ENCODE measurements at regions not wholly inside any gene's neighbourhood (a gene's known extent, or its start where the extent isn't known, plus 50 kb on each side); places are given as distances from the start of the nearest gene placed in this dataset.

- DNase-seq (ENCODE audit: low spot score) = no peak
- Histone ChIP-seq H3K4me1 (ENCODE audit: insufficient read depth) (no peaks in the 10 kb centered on the region), H2AFZ (no peak overlapping the region)
Observed at GRCh38 chr2:116733699-116734098, 1080.8 kb upstream of the DDX18 start.

GRCh38 chr2:116737951-116738350 is 1076.5 kb upstream of the DDX18 start:
- Histone ChIP-seq H3K9me2 (ENCODE audit: insufficient read depth) (no peaks in the 10 kb centered on the region), H3F3A (replicated peaks; ENCODE audit: low read depth) (no peaks in the 10 kb centered on the region), H3K79me2 (replicated peaks; ENCODE audit: insufficient read depth) (no peaks in the 10 kb centered on the region), H3K27ac (ENCODE audit: low read depth) (no peak overlapping the region), H3K4me3 (no peak overlapping the region), H3K36me3 (ENCODE audit: insufficient read depth) (no peaks in the 10 kb centered on the region), H4K20me1 (replicated peaks; ENCODE audit: insufficient read depth) (no peaks in the 10 kb centered on the region), H3K4me2 (no peak overlapping the region), H3K4me1 (ENCODE audit: insufficient read depth) (no peaks in the 10 kb centered on the region), H2AFZ (no peak overlapping the region), H3K27me3 (ENCODE audit: insufficient read depth) (no peaks in the 10 kb centered on the region)
- Mint-ChIP-seq H3K36me3 (ENCODE audit: low read depth) (no peaks in the 10 kb centered on the region), H3K4me3 (no peak overlapping the region), H3K27ac (no peak overlapping the region), H3K9me3 (no peaks in the 10 kb centered on the region), H3K4me1 (no peaks in the 10 kb centered on the region), H3K27me3 (ENCODE audit: insufficient read depth, low read depth, poor library complexity) (no peaks in the 10 kb centered on the region)
- ATAC-seq (no peak), DNase-seq (ENCODE audit: low spot score) (no peak)
- TF ChIP-seq NANOG (IDR thresholded peaks at IDR 0.05; ENCODE audit: borderline replicate concordance) = no peak
- TF ChIP-seq CREB1 (CRISPR knock-in tag; IDR thresholded peaks at IDR 0.05; ENCODE audit: low read depth) = no peak
- no peak for TF ChIP-seq EZH2 (IDR thresholded peaks at IDR 0.05; ENCODE audit: low read depth, unreplicated experiment)
- TF ChIP-seq CTCF (conservative IDR thresholded peaks at IDR 0.05; ENCODE audit: low read depth in 2 of 2) = no peak
- TF ChIP-seq, protein P1, sequence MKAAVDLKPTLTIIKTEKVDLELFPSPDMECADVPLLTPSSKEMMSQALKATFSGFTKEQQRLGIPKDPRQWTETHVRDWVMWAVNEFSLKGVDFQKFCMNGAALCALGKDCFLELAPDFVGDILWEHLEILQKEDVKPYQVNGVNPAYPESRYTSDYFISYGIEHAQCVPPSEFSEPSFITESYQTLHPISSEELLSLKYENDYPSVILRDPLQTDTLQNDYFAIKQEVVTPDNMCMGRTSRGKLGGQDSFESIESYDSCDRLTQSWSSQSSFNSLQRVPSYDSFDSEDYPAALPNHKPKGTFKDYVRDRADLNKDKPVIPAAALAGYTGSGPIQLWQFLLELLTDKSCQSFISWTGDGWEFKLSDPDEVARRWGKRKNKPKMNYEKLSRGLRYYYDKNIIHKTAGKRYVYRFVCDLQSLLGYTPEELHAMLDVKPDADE (IDR thresholded peaks at IDR 0.05) = no peak
- no peak for TF ChIP-seq POLR2AphosphoS5 (IDR thresholded peaks at IDR 0.05; ENCODE audit: low read depth)
- TF ChIP-seq ZNF331 (CRISPR knock-in tag; IDR thresholded peaks at IDR 0.05; ENCODE audit: low read depth) = no peak
- no peak for TF ChIP-seq EZH2phosphoT487 (IDR thresholded peaks at IDR 0.05; ENCODE audit: unreplicated experiment)
- no peak for TF ChIP-seq STAT1 (IDR thresholded peaks at IDR 0.05; ENCODE audit: unreplicated experiment)

More at GRCh38 chr2:116733699-116734098, 1080.8 kb upstream of the DDX18 start:
- Mint-ChIP-seq H3K4me3 (no peak overlapping the region), H3K4me1 (peaks cover 13% of the 10 kb centered on the region), H3K27me3 (ENCODE audit: insufficient read depth, low read depth, poor library complexity) (no peaks in the 10 kb centered on the region), H3K9me3 (no peaks in the 10 kb centered on the region), H3K27ac (no peak overlapping the region), H3K36me3 (ENCODE audit: low read depth) (no peaks in the 10 kb centered on the region)
- H3K9me2 ChIP-seq (ENCODE audit: insufficient read depth) = no peaks in the 10 kb centered on the region
- ATAC-seq = no peak
- H3K4me2 ChIP-seq = no peak overlapping the region
- no peaks in the 10 kb centered on the region for H4K20me1 ChIP-seq (replicated peaks; ENCODE audit: insufficient read depth)
- H3K79me2 ChIP-seq (replicated peaks; ENCODE audit: insufficient read depth) = no peaks in the 10 kb centered on the region
- TF ChIP-seq ZNF331 (CRISPR knock-in tag; IDR thresholded peaks at IDR 0.05; ENCODE audit: low read depth) (no peak), JUNB (IDR thresholded peaks at IDR 0.05; ENCODE audit: unreplicated experiment) (no peak), STAT1 (IDR thresholded peaks at IDR 0.05; ENCODE audit: unreplicated experiment) (no peak), NANOG (IDR thresholded peaks at IDR 0.05; ENCODE audit: borderline replicate concordance) (no peak), CREB1 (CRISPR knock-in tag; IDR thresholded peaks at IDR 0.05; ENCODE audit: low read depth) (no peak), POLR2AphosphoS5 (IDR thresholded peaks at IDR 0.05; ENCODE audit: low read depth) (no peak), ZNF114 (CRISPR knock-in tag; IDR thresholded peaks at IDR 0.05) (no peak)
- TF ChIP-seq, protein P1 (IDR thresholded peaks at IDR 0.05) = no peak
- TF ChIP-seq, protein P2, sequence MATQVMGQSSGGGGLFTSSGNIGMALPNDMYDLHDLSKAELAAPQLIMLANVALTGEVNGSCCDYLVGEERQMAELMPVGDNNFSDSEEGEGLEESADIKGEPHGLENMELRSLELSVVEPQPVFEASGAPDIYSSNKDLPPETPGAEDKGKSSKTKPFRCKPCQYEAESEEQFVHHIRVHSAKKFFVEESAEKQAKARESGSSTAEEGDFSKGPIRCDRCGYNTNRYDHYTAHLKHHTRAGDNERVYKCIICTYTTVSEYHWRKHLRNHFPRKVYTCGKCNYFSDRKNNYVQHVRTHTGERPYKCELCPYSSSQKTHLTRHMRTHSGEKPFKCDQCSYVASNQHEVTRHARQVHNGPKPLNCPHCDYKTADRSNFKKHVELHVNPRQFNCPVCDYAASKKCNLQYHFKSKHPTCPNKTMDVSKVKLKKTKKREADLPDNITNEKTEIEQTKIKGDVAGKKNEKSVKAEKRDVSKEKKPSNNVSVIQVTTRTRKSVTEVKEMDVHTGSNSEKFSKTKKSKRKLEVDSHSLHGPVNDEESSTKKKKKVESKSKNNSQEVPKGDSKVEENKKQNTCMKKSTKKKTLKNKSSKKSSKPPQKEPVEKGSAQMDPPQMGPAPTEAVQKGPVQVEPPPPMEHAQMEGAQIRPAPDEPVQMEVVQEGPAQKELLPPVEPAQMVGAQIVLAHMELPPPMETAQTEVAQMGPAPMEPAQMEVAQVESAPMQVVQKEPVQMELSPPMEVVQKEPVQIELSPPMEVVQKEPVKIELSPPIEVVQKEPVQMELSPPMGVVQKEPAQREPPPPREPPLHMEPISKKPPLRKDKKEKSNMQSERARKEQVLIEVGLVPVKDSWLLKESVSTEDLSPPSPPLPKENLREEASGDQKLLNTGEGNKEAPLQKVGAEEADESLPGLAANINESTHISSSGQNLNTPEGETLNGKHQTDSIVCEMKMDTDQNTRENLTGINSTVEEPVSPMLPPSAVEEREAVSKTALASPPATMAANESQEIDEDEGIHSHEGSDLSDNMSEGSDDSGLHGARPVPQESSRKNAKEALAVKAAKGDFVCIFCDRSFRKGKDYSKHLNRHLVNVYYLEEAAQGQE (IDR thresholded peaks at IDR 0.05; ENCODE audit: unreplicated experiment) = no peak
- no peaks in the 10 kb centered on the region for H3K27me3 ChIP-seq (ENCODE audit: insufficient read depth)
- no peaks in the 10 kb centered on the region for H3K36me3 ChIP-seq (ENCODE audit: insufficient read depth)
- no peak overlapping the region for H3K27ac ChIP-seq (ENCODE audit: low read depth)
- H3F3A ChIP-seq (replicated peaks; ENCODE audit: low read depth) = no peaks in the 10 kb centered on the region
- H3K4me3 ChIP-seq = no peak overlapping the region
